ENCODE measurements at regions not wholly inside any gene's neighbourhood (a gene's known extent, or its start where the extent isn't known, plus 50 kb on each side); places are given as distances from the start of the nearest gene placed in this dataset.

DNA sequence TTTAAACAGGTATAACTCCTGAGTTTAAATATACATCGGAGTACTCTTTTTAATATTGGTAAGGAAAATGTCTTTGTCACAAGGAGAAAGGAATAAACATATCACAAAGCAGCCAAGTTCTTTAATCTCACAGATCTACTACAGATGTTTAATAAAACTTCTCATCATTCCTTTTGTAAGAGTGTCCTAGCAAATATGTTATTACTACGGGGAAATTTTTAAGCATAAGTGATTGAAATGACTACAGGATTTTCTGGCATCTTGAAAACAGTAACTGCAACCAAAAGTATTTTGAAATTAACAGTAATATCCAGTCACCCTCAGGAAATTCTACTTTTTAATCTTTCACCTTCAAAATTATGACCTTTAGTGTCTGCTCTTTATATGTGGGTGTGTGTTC is 403.1 kb downstream of the IRS1 start:
- DNase-seq (ENCODE audit: low read depth in 3 of 3), result no peak

DNA sequence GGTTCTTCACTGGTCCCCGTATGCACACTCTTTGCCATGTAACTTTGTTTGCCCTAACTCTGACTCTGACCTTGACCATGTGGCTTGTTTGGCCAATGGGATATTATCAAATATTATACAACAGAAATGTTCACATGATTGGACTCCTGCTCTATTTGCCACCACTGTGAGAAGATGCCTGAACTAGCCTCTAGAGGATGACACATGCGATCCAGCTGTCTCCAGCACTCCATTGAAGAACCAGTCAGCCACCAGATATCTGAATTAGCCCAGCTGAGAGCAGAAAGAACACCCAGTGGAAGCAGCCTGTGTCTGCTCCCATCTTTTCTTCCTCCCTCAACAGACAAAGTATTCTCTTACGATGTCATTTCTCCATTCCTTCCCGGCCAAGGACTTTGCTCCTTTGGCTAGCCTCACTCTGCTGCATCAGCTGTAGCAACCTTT is 412.1 kb downstream of the IRS1 start:
- no peak for DNase-seq (ENCODE audit: low read depth in 3 of 3)

DNA sequence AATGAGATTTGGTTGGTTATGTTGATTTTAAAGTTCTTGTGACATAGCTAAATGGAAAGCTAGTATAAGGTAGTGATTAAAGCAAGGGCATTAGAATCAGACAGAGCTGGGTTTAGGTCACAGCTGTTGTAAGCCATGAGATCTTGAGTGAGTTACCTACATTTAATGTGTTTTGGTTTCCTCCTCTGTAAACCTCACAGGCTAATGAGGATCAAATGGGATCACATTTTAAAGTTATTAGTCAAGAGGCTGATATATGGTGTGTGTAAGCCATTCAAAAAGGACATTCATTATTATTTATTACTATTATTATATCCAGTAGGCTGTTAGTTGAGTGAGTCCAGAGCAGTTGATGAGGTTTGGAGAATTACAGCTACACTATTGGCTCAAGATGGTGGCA is 416.2 kb downstream of the IRS1 start:
- DNase-seq (ENCODE audit: low read depth in 3 of 3), result no peak

DNA sequence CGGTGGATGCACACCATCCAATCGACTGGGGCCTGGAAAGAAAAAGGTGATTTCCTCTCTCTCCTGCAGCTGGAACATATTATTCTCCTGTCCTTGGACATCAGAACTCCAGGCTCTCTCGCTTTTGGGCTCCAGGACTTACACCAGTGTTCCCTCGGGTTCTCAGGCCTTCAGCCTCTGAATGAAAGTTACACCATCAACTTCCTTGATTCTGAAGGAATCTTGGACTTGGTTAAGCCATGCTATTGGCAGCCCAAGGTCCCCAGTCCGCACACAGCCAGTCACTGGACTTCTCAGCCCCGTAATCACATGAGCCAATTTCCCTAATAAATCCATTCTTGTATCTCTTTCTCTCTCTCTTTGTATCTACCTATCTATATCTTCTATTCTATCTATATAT is 418.9 kb downstream of the IRS1 start:
- no peak for DNase-seq (ENCODE audit: low read depth in 3 of 3)

DNA sequence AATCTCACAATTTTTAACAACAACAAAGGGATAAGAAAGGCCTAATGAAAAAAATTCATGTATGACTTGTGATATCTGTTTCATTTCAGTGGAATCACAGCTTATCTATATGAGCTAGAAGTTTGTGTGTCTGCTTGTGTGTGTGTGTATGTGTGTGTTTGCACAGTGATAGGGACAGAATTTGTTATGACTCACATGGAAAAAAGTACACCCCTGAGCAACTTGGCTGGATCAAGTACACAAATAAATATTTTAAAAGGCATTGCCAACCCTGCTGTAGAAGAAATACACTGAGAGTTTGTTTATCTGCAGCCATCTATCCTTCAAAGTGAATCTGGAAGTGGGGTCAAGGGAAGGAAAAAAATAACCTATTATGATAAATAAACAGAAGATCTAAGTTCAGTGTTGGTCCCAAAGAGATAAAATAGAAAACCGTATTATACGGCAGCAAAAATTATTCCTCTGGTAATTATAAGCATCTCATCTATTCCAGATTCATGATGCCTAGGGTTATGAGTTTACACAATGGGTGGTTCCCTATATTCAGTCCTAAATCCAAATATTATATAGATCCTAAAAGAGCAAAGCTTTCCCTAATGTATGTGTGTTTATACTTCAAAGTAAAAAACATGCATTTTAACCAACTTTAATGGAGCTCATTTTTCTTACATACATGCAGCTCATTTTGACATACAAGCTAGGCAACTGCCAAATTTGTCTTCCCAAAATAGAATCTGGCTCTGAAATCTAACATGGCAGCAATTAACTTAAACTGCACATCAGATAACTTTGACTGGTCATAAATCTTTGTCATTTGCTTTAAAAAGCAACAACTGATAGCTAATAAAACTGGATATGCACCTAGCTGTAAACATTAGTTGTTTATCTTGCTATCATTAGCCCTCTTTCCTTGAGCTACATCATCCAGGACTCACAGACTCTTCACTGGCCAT is 420.6 kb downstream of the IRS1 start:
- DNase-seq (ENCODE audit: low read depth in 3 of 3), result no peak

DNA sequence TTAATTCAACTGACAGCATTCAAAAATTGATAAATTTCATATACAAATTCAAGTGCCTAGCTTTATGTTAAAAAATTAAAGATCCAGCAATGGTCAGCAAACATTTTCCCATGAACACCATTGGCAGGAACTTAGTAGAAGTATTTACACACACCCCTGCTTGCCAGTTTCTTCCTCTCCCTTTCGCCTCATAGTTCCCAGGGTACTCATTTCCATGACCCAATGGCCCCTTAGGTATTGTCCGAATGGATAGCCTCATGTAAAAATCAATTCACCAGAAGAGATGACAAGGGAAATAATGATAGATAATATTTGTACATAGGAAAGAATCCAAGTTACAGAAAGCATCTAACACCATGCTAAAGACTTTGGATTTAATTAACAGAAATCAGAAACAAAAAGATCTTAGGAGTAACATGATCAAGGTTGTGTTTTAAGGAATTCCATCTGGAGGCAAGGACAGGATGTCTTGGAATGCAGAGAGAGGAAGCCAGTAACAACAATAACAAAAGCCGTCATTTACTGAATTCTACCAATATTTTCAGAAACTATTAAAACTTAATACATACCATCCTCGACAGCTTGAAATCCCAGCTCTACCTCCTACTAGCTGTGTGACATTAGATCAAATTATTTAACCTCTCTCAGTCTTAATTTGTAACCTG is 423.0 kb downstream of the IRS1 start:
- no peak for DNase-seq (ENCODE audit: low read depth in 3 of 3)

DNA sequence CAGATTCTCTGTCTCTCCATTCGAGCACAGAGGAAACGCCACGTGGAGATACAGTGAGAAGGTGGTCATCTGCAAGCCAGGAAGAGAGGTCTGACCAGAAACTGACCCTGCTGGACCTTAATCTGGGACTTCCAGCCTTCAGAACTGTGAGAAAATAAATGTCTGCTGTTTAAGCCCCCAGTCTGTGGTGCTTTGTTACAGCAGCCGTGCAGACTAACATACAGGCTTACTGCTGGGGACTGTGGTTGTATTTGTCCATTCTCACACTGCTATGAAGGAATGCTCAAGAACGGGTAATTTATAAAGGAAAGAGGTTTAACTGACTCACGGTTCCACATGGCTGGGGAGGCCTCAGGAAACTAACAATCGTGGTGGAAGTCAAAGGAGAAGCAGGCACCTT is 432.7 kb downstream of the IRS1 start:
- no peak for DNase-seq (ENCODE audit: low read depth in 3 of 3)

DNA sequence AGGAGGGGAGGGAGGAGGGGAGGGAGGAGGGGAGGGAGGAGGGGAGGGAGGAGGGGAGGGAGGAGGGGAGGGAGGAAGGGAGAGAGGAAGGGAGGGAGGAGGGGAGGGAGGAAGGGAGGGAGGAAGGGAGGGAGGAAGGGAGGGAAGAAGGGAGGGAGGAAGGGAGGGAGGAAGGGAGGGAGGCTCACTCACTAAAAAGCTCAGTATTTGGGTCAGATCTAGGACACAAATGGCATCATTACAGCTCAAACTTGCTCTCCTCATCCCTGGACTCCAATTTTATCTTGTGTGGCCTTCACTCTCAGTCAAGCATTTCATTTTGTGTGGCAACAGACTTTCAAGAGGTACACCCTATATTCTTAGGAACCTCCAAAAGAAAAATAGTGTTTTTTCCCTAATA is 435.4 kb downstream of the IRS1 start:
- no peak for DNase-seq (ENCODE audit: low read depth in 3 of 3)

DNA sequence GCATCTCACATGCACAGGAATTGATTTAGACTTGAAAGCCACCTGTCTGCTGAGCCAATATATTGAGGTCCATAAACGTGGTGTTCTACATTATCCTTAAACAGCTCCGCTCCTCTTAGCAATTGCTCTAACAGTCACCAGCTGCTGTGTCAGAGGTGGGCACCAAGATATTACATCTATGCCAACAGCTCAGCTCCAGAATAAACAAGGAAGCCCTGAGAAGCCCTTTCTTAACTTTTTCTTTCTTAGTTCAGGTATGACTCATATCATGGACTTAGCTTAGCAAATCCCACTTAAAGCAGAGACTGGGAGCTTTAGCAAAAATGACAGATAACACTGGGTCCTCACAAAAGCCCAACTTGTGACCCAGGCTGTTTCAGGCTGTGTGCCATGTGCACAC is 436.6 kb downstream of the IRS1 start:
- no peak for DNase-seq (ENCODE audit: low read depth in 3 of 3)

DNA sequence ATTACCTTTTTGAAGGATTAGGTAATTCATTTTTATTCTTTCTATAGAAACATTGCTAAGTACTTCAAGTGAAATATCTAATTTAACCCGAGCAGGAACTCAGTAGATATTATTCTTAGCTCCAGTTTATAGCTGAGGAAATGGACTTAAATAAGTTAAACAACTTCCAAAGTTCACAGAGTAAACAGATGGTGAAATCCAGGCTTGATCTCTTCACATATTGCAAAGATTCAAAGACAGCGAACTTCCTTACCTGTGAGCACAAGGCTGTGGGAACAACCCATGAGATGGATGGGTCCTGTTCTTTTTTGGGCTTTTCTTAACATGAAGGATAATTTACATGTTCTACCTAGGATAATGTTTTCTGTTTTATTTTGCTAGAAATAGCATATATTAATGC is 439.0 kb downstream of the IRS1 start:
- no peak for DNase-seq (ENCODE audit: low read depth in 3 of 3)

DNA sequence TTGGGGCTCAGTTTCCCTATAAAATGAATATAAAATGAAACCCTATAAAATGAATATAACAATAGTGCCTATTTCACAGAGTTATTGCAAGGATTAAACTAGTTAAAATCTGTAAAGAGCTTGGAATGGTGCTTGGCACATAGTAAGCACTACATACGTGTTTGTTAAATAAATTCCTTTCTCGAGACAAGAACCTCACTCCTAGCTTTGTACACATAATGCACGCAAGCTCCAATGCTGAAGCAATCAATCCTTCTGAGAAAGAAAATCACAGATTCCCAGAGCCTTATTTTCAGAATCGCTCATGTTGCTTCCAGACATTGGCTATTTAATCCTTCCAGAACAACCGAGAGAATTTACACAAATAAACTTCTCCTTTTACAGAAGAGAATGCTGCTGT is 440.9 kb downstream of the IRS1 start:
- DNase-seq (ENCODE audit: low read depth in 3 of 3), result no peak

DNA sequence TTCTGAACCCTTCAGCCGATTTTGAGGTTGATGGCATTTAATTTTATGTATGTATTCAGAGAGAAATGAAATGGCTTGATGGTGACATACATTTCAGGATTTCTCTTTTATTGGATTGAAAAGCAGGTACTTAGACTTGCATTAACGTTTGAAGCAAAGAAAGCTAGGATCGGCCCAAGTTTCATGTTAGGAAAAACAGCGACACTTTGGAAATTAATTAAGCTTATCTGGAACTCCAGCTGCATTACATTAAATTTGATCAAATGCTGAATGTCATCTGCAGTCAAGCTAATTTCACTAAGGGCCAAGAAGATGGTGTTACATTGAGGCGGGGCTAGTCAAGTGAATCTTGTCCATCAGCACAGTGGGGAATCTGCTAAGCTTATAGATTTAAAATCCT is 441.8 kb downstream of the IRS1 start:
- DNase-seq (ENCODE audit: low read depth in 3 of 3), result no peak

DNA sequence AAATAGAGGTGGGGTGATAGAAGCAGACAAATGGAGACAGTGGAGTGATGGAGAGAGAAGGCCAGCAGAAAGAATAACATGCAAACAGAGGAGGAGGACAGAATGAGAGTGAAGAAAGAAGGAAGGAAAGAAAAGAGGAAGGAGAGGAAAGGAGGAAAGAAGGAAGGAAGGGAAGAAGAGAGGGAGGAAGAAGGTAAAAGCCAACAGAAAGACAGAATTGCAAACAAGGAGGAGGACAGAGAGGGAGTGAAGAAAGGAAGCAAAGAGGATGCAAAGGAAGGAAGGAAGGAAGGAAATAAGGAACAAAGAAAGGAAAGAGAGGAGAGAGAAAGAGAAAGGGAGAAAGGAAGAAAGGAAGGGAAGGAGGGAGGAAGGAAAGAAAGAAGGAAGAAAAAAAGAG is 444.0 kb downstream of the IRS1 start:
- DNase-seq (ENCODE audit: low read depth in 3 of 3), result no peak

DNA sequence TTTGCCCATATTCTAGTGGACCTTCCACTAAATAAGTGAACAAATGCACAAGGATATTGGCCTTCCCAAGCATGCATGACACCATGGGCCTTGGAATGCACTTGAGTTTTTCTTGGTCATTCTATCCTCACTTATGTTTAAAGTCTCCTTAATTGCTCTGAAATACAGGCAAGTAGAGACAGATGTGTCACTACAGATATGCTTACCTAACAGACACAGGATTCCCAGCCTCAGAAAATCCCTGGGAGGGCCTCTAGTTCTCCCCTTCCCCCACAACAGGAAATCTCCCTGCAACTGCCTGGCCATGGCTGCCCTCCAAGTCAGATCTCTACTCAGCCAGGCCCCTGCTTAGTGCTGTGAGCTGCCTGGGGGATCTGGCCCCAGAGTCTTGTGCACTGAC is 445.2 kb downstream of the IRS1 start:
- DNase-seq (ENCODE audit: low read depth in 3 of 3), result no peak

DNA sequence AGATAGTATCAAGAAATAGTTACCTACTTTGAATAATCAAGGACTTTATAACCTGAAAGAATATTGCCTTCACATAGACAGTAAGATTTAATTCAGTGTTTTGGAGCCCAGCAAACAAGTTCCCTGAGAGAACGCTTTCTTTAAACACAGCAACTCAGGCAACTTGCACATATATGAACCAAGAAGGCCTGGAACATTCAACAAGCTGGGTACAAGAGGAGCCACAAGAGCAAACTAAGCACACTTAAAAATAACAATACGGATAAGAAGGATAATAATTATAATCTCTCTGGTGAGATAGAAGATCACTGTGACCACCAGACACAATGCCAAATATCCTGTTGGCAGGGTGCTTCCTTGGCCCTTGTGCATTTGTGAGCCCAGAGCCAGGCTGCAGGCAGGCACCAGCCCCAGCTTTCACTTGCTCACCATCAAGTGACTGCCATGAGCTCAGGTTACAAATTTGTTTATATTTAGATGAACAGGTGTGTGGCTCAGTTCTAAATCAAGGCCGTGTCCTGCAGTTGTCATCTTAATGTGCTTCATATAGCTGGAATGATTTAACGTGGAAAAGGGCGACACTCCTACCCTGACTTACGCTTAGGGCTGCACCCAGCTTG is 446.6 kb downstream of the IRS1 start:
- no peak for DNase-seq (ENCODE audit: low read depth in 3 of 3)

DNA sequence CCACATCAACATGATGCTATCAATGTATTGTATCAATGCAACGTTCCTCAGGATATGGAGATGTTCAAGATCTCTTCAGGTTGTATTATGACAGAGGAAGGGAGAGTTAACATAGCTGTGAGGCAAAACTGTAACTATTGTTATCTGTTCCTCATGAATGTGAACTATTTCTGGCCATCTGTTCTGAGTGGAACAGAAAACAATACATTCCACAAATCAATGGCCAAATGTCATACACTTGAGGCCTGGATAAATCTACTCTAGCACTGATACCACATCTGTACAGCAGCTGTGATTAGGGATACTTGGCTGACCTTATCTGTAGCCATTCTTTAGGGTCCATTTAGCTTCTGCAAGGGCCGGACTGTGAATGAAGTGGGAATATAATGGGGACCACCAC is 447.9 kb downstream of the IRS1 start:
- DNase-seq (ENCODE audit: low read depth in 3 of 3), result no peak

DNA sequence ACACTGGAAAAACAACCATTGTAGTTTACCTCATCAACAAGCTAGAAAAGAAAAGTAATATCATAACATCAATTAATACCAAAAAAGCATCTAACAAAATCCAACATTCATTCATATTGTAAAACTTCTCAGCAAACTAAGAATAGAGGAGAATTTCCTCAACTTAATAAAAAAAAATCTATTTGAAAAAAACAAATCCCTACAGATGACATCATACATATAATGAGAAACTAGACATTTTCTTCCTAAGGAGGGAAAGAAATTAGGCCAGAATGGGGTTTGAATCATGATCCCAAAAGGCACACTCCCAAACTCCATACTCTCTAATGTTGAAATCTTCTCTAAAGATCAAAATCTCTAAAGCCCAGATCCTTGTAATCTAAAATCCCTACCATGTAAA is 460.0 kb downstream of the IRS1 start:
- DNase-seq (ENCODE audit: low read depth in 3 of 3), result no peak

DNA sequence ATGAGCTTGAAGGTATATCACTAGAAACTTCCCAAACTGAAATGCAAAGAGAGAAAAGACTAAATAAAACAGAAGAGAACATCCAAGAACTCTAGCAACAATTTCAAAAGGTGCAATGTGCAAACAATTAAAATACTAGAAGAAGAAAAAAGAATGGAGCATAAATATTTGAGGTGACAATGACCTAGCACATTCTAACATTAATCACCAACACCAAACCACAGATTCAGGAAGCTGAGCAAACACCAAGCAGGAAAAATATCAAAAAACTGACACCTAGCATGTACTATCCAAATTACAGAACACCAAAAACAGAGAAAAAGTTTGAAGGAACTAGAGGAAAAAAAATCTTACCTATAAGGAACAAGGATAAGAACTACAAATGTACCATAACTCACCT is 460.8 kb downstream of the IRS1 start:
- no peak for DNase-seq (ENCODE audit: low read depth in 3 of 3)

DNA sequence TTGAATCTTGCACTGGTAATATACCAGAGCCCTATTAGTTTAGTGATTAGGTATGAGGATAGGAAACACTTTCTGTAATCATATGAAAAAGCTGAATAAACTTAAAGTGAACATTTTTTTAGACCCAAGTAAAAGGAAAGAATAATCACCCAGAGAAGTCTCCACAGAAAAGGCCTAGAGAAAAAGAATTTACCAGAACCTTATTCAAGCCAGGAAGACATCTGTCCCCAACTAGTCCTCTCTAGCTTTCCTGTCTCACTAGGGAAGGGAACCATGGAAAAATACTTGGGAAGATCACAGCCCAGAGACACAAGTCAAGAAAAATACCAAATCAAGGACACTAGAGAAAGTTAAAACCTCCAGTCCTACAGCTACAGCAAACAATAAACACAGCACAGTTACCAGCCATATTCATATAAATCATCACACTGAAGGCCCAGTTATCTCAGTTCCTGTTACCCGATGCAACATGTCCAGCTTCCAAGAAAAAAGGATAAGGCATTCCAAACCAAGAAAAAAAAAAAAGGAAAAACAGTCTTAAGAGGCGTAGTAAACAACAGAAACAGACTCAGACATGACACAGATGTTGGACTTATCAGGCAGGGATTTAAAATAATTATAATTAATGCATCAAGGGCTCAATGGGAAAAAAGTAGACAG is 461.5 kb downstream of the IRS1 start:
- DNase-seq (ENCODE audit: low read depth in 3 of 3), result no peak

DNA sequence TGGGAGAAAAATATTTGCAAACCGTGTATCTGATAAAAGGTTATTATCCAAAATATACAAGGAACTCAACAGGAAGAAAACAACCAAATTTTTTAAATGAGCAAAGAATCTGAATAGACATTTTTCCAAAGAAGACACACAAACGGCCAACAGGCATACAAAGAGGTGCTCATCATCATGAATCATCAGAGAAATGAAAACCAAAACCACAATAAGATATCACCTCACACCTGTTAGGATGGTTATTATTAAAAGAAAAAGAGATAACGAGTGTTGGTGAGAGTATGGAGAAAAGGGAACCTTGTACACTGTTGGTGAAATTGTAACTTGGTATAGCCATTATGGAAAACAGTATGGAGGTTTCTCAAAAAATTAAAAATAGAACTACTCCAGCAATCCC is 463.3 kb downstream of the IRS1 start:
- DNase-seq (ENCODE audit: low read depth in 3 of 3), result no peak

DNA sequence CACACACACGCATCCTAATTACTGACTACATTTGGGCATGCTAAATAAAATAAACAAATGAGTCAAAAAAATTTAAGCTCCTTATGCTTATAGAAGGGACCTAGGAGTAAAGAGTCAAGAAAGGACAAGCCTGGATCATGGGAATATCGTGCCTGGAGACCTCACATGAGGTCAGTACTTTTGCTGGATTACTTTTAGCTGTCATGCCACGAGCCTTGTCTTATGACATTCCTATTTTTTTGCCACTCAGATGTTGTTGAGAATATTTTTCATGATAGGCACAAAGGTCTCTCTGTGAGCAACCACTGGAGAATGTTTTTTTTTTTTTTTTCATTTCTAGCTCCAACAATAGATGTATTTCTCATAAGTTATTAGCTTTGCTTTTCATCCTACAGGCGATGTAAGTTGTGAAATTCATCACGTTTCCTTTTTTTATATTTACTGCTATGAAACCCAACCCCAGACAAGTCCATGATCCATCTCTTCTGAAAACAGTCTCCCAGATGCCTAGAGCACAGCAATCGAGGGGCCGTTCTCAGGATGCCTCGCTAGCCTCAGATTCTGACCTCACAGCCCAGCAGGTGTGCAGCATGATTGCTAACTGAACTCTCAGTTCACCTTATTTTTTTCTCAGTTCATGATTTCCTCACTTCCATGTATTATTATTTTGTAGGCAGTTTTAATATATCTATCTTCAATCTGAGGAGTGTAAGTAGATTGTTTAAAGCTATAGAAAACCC is 464.5 kb downstream of the IRS1 start:
- no peak for DNase-seq (ENCODE audit: low read depth in 3 of 3)

DNA sequence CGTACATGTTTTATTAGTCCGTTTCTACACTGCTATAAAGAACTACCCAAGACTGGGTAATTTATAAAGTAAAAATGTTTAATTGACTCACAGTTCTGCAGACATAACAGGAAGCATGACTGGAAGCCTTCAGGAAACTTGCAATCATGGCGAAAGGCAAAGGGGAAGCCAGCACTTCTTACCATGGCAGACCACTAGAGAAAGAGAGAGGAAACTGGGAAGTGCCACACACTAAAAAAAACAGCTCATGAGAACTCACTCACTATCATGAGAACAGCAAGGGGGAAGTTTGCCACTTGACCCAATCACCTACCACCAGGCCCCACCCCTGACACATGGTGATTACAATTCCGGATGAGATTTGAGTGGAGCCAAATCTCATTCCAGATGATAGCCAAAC is 466.2 kb downstream of the IRS1 start:
- no peak for DNase-seq (ENCODE audit: low read depth in 3 of 3)

All from stimulated activated CD4-positive, alpha-beta T cell treated with anti-CD3 and anti-CD28 coated beads, TNF-alpha, amount 100 ng/mL, for 24 hours (primary cell).